ENCODE measurements at regions not wholly inside any gene's neighbourhood (a gene's known extent, or its start where the extent isn't known, plus 50 kb on each side); places are given as distances from the start of the nearest gene placed in this dataset.

DNA sequence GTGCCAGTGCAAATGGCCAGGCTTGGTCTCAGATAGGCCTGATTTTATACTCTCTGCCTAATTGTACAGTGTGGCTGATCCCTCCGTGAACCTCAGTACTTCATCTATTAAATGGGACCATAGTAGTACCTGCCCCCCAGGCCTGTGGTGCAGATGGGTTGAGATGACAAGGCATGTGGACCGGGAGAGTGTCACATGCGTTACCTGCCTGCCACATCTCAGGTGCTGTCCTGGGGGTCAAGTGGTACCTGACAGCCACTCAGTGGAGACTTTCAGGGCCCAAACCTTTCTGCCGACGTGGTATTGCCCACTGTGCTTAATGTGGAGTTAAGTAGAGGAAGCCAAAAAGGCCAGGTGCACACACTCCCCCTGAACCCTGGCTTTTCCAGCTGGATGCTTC lies 197.3 kb downstream of the FOXD2 start:
- no peaks in the 10 kb centered on the region for H3K9me3 Mint-ChIP-seq
- no peak for DNase-seq (ENCODE audit: extremely low spot score, unreplicated experiment)
- H3K27ac Mint-ChIP-seq: no peak overlapping the region
- TF ChIP-seq, protein P1, sequence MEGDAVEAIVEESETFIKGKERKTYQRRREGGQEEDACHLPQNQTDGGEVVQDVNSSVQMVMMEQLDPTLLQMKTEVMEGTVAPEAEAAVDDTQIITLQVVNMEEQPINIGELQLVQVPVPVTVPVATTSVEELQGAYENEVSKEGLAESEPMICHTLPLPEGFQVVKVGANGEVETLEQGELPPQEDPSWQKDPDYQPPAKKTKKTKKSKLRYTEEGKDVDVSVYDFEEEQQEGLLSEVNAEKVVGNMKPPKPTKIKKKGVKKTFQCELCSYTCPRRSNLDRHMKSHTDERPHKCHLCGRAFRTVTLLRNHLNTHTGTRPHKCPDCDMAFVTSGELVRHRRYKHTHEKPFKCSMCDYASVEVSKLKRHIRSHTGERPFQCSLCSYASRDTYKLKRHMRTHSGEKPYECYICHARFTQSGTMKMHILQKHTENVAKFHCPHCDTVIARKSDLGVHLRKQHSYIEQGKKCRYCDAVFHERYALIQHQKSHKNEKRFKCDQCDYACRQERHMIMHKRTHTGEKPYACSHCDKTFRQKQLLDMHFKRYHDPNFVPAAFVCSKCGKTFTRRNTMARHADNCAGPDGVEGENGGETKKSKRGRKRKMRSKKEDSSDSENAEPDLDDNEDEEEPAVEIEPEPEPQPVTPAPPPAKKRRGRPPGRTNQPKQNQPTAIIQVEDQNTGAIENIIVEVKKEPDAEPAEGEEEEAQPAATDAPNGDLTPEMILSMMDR (conservative IDR thresholded peaks at IDR 0.05): no peak
- H3K27me3 Mint-ChIP-seq: peaks cover 57% of the 10 kb centered on the region
- peaks cover 5% of the 10 kb centered on the region for H3K4me1 Mint-ChIP-seq (ENCODE audit: unreplicated experiment)
- no peaks in the 10 kb centered on the region for H3K36me3 Mint-ChIP-seq
- H3K4me3 Mint-ChIP-seq: no peak overlapping the region

- peaks cover 5% of the 10 kb centered on the region for H3K4me1 Mint-ChIP-seq (ENCODE audit: unreplicated experiment)
Observed at GRCh38 chr1:47635597-47635996, 197.8 kb downstream of the FOXD2 start.

GRCh38 chr1:47637111-47637685 lies 199.4 kb downstream of the FOXD2 start:
- TF ChIP-seq, protein P1 (conservative IDR thresholded peaks at IDR 0.05): no peak
- Mint-ChIP-seq H3K4me1 (ENCODE audit: unreplicated experiment) (peaks cover 5% of the 10 kb centered on the region), H3K9me3 (no peaks in the 10 kb centered on the region), H3K27me3 (peaks cover 56% of the 10 kb centered on the region), H3K36me3 (no peaks in the 10 kb centered on the region), H3K4me3 (no peak overlapping the region), H3K27ac (no peak overlapping the region)
- no peak for DNase-seq (ENCODE audit: extremely low spot score, unreplicated experiment)

More at GRCh38 chr1:47635597-47635996, 197.8 kb downstream of the FOXD2 start:
- DNase-seq (ENCODE audit: extremely low spot score, unreplicated experiment): no peak
- Mint-ChIP-seq H3K4me3 (no peak overlapping the region), H3K36me3 (no peaks in the 10 kb centered on the region), H3K27me3 (peaks cover 57% of the 10 kb centered on the region), H3K9me3 (no peaks in the 10 kb centered on the region), H3K27ac (no peak overlapping the region)
- TF ChIP-seq, protein P1 (conservative IDR thresholded peaks at IDR 0.05): no peak

- Mint-ChIP-seq H3K9me3 (no peaks in the 10 kb centered on the region), H3K4me3 (no peak overlapping the region), H3K27me3 (peaks cover 56% of the 10 kb centered on the region), H3K36me3 (no peaks in the 10 kb centered on the region), H3K4me1 (ENCODE audit: unreplicated experiment) (peaks cover 5% of the 10 kb centered on the region), H3K27ac (no peak overlapping the region)
- TF ChIP-seq, protein P1 (conservative IDR thresholded peaks at IDR 0.05): no peak
- DNase-seq (ENCODE audit: extremely low spot score, unreplicated experiment): no peak
Observed at GRCh38 chr1:47638240-47638639, 200.4 kb downstream of the FOXD2 start.

DNA sequence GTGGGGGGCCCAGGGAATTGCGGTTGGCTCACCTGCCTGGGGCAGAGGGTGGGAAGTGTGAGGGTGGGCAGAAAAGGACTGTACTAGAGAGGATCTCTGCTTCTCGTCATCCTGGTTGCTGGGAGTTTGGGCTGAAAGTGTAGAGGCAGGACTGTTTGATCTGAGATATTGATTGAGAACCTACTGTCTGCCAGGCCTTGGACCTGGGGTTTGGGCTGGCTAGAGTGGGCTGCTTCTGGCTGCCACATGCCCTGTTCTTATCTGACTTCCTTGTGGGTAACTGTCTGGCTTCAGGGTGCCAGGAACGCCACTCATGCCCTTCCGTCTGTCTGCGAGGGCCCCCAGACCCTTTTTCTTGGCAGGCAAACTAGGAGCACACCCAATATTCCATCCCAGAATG lies 200.9 kb downstream of the FOXD2 start:
- Mint-ChIP-seq H3K9me3 (no peaks in the 10 kb centered on the region), H3K27ac (no peak overlapping the region), H3K4me1 (ENCODE audit: unreplicated experiment) (peaks cover 5% of the 10 kb centered on the region), H3K27me3 (peaks cover 51% of the 10 kb centered on the region), H3K4me3 (no peak overlapping the region), H3K36me3 (no peaks in the 10 kb centered on the region)
- DNase-seq (ENCODE audit: extremely low spot score, unreplicated experiment): no peak
- TF ChIP-seq, protein P1 (conservative IDR thresholded peaks at IDR 0.05): no peak
